ENCODE measurements at regions not wholly inside any gene's neighbourhood (a gene's known extent, or its start where the extent isn't known, plus 50 kb on each side); places are given as distances from the start of the nearest gene placed in this dataset.
"Not testable (repeated sequence)": the region's sequence is repeated elsewhere in the genome, so short reads cannot be mapped to it uniquely, and the experiment has no call there.

GRCh38 chr5:42949348-42950115 is 90.6 kb downstream of the ANXA2R start:
- peak; percentile 97 for DNase-seq

- DNase-seq, result no peak
Observed at GRCh38 chr5:42948961-42949347, 91.2 kb downstream of the ANXA2R start.

GRCh38 chr5:42944989-42945388 is 95.1 kb downstream of the ANXA2R start:
- DNase-seq, result peak; percentile 15

GRCh38 chr5:42943931-42944631 is 96.0 kb downstream of the ANXA2R start:
- DNase-seq, result peak; percentile 19

GRCh38 chr5:42940853-42941252 is 99.3 kb downstream of the ANXA2R start:
- no peak for DNase-seq

- DNase-seq, result not testable (repeated sequence)
Observed at GRCh38 chr5:42932011-42932410, 108.1 kb downstream of the ANXA2R start.

GRCh38 chr5:42931451-42931850 is 108.7 kb downstream of the ANXA2R start:
- DNase-seq, result not testable (repeated sequence)

- DNase-seq, result no peak
Observed at GRCh38 chr5:42930934-42931333, 109.2 kb downstream of the ANXA2R start.

GRCh38 chr5:42929871-42930270 is 110.2 kb downstream of the ANXA2R start:
- DNase-seq, result no peak

GRCh38 chr5:42927730-42928129 is 112.4 kb downstream of the ANXA2R start:
- DNase-seq, result no peak

GRCh38 chr5:42924686-42925085 is 113.0 kb upstream of the SELENOP start:
- DNase-seq, result no peak

- DNase-seq, result no peak
Observed at GRCh38 chr5:42924226-42924625, 112.5 kb upstream of the SELENOP start.

GRCh38 chr5:42923710-42924109 is 112.0 kb upstream of the SELENOP start:
- no peak for DNase-seq

- DNase-seq, result no peak
Observed at GRCh38 chr5:42919600-42919999, 107.9 kb upstream of the SELENOP start.

- no peak for DNase-seq
Observed at GRCh38 chr5:42915306-42915866, 103.7 kb upstream of the SELENOP start.

GRCh38 chr5:42912184-42912798 is 100.6 kb upstream of the SELENOP start:
- peak; percentile 91 for DNase-seq

GRCh38 chr5:42908509-42909488 is 97.1 kb upstream of the SELENOP start:
- peak; percentile 96 for DNase-seq

GRCh38 chr5:42908086-42908485 is 96.4 kb upstream of the SELENOP start:
- DNase-seq, result peak; percentile 69

- no peak for DNase-seq
Observed at GRCh38 chr5:42905827-42906226, 94.1 kb upstream of the SELENOP start.

- no peak for DNase-seq
Observed at GRCh38 chr5:42900734-42901133, 89.0 kb upstream of the SELENOP start.

GRCh38 chr5:42898760-42899159 is 87.1 kb upstream of the SELENOP start:
- no peak for DNase-seq

GRCh38 chr5:42896523-42896922 is 84.8 kb upstream of the SELENOP start:
- DNase-seq, result no peak
